ENCODE measurements at regions not wholly inside any gene's neighbourhood (a gene's known extent, or its start where the extent isn't known, plus 50 kb on each side); places are given as distances from the start of the nearest gene placed in this dataset.

- Histone ChIP-seq H2AFZ (ENCODE audit: low read depth, low read length) (no peak overlapping the region), H3K9me3 (ENCODE audit: low read length) (no peaks in the 10 kb centered on the region), H3K36me3 (ENCODE audit: insufficient read depth, low read length) (no peaks in the 10 kb centered on the region), H3K27me3 (ENCODE audit: insufficient read depth, low read length) (no peaks in the 10 kb centered on the region), H3K4me1 (ENCODE audit: insufficient read depth, low read length) (no peaks in the 10 kb centered on the region), H3K4me3 (ENCODE audit: low read length) (no peak overlapping the region)
Measured at GRCh38 chr9:99621040-99621439, 200.6 kb upstream of the NR4A3 start.

- H3K27me3 ChIP-seq (ENCODE audit: insufficient read depth, low read length): no peaks in the 10 kb centered on the region
- H2AFZ ChIP-seq (ENCODE audit: low read depth, low read length): no peak overlapping the region
- no peak overlapping the region for H3K4me3 ChIP-seq (ENCODE audit: low read length)
- no peaks in the 10 kb centered on the region for H3K36me3 ChIP-seq (ENCODE audit: insufficient read depth, low read length)
- no peaks in the 10 kb centered on the region for H3K4me1 ChIP-seq (ENCODE audit: insufficient read depth, low read length)
- no peaks in the 10 kb centered on the region for H3K9me3 ChIP-seq (ENCODE audit: low read length)
Measured at GRCh38 chr9:99622679-99623078, 199.0 kb upstream of the NR4A3 start.

GRCh38 chr9:99623780-99624364 lies 197.8 kb upstream of the NR4A3 start:
- Histone ChIP-seq H3K27me3 (ENCODE audit: insufficient read depth, low read length) (no peaks in the 10 kb centered on the region), H3K4me1 (ENCODE audit: insufficient read depth, low read length) (no peaks in the 10 kb centered on the region), H2AFZ (ENCODE audit: low read depth, low read length) (no peak overlapping the region), H3K4me3 (ENCODE audit: low read length) (no peak overlapping the region), H3K36me3 (ENCODE audit: insufficient read depth, low read length) (no peaks in the 10 kb centered on the region), H3K9me3 (ENCODE audit: low read length) (no peaks in the 10 kb centered on the region)

- Histone ChIP-seq H3K4me1 (ENCODE audit: insufficient read depth, low read length) (no peaks in the 10 kb centered on the region), H3K9me3 (ENCODE audit: low read length) (no peaks in the 10 kb centered on the region), H2AFZ (ENCODE audit: low read depth, low read length) (no peak overlapping the region), H3K36me3 (ENCODE audit: insufficient read depth, low read length) (no peaks in the 10 kb centered on the region), H3K27me3 (ENCODE audit: insufficient read depth, low read length) (no peaks in the 10 kb centered on the region), H3K4me3 (ENCODE audit: low read length) (no peak overlapping the region)
Measured at GRCh38 chr9:99624499-99625233, 197.0 kb upstream of the NR4A3 start.

GRCh38 chr9:99626426-99626825 lies 195.3 kb upstream of the NR4A3 start:
- H3K36me3 ChIP-seq (ENCODE audit: insufficient read depth, low read length): no peaks in the 10 kb centered on the region
- H3K4me1 ChIP-seq (ENCODE audit: insufficient read depth, low read length): no peaks in the 10 kb centered on the region
- no peaks in the 10 kb centered on the region for H3K27me3 ChIP-seq (ENCODE audit: insufficient read depth, low read length)
- no peaks in the 10 kb centered on the region for H3K9me3 ChIP-seq (ENCODE audit: low read length)
- no peak overlapping the region for H2AFZ ChIP-seq (ENCODE audit: low read depth, low read length)
- H3K4me3 ChIP-seq (ENCODE audit: low read length): no peak overlapping the region

GRCh38 chr9:99628285-99628684 lies 193.4 kb upstream of the NR4A3 start:
- no peaks in the 10 kb centered on the region for H3K27me3 ChIP-seq (ENCODE audit: insufficient read depth, low read length)
- no peaks in the 10 kb centered on the region for H3K36me3 ChIP-seq (ENCODE audit: insufficient read depth, low read length)
- no peak overlapping the region for H3K4me3 ChIP-seq (ENCODE audit: low read length)
- no peak overlapping the region for H2AFZ ChIP-seq (ENCODE audit: low read depth, low read length)
- H3K9me3 ChIP-seq (ENCODE audit: low read length): no peaks in the 10 kb centered on the region
- no peaks in the 10 kb centered on the region for H3K4me1 ChIP-seq (ENCODE audit: insufficient read depth, low read length)

- Histone ChIP-seq H3K27me3 (ENCODE audit: insufficient read depth, low read length) (no peaks in the 10 kb centered on the region), H3K4me1 (ENCODE audit: insufficient read depth, low read length) (no peaks in the 10 kb centered on the region), H3K9me3 (ENCODE audit: low read length) (no peaks in the 10 kb centered on the region), H3K4me3 (ENCODE audit: low read length) (no peak overlapping the region), H3K36me3 (ENCODE audit: insufficient read depth, low read length) (no peaks in the 10 kb centered on the region), H2AFZ (ENCODE audit: low read depth, low read length) (no peak overlapping the region)
Measured at GRCh38 chr9:99628849-99629620, 192.7 kb upstream of the NR4A3 start.

GRCh38 chr9:99632349-99633038 lies 189.2 kb upstream of the NR4A3 start:
- Histone ChIP-seq H3K27me3 (ENCODE audit: insufficient read depth, low read length) (no peaks in the 10 kb centered on the region), H3K9me3 (ENCODE audit: low read length) (no peaks in the 10 kb centered on the region)

GRCh38 chr9:99633265-99633664 lies 188.4 kb upstream of the NR4A3 start:
- no peak overlapping the region for H3K4me3 ChIP-seq (ENCODE audit: low read length)

More at GRCh38 chr9:99632349-99633038, 189.2 kb upstream of the NR4A3 start:
- H3K4me1 ChIP-seq (ENCODE audit: insufficient read depth, low read length): no peaks in the 10 kb centered on the region
- H2AFZ ChIP-seq (ENCODE audit: low read depth, low read length): no peak overlapping the region
- H3K36me3 ChIP-seq (ENCODE audit: insufficient read depth, low read length): no peaks in the 10 kb centered on the region
- no peak overlapping the region for H3K4me3 ChIP-seq (ENCODE audit: low read length)

GRCh38 chr9:99634186-99634585 lies 187.5 kb upstream of the NR4A3 start:
- no peaks in the 10 kb centered on the region for H3K27me3 ChIP-seq (ENCODE audit: insufficient read depth, low read length)
- no peak overlapping the region for H3K4me3 ChIP-seq (ENCODE audit: low read length)
- H3K9me3 ChIP-seq (ENCODE audit: low read length): no peaks in the 10 kb centered on the region
- H2AFZ ChIP-seq (ENCODE audit: low read depth, low read length): no peak overlapping the region
- H3K36me3 ChIP-seq (ENCODE audit: insufficient read depth, low read length): no peaks in the 10 kb centered on the region
- no peaks in the 10 kb centered on the region for H3K4me1 ChIP-seq (ENCODE audit: insufficient read depth, low read length)

More at GRCh38 chr9:99633265-99633664, 188.4 kb upstream of the NR4A3 start:
- H3K27me3 ChIP-seq (ENCODE audit: insufficient read depth, low read length): no peaks in the 10 kb centered on the region
- no peaks in the 10 kb centered on the region for H3K36me3 ChIP-seq (ENCODE audit: insufficient read depth, low read length)
- no peak overlapping the region for H2AFZ ChIP-seq (ENCODE audit: low read depth, low read length)
- H3K9me3 ChIP-seq (ENCODE audit: low read length): no peaks in the 10 kb centered on the region
- H3K4me1 ChIP-seq (ENCODE audit: insufficient read depth, low read length): no peaks in the 10 kb centered on the region

GRCh38 chr9:99635032-99635431 lies 186.7 kb upstream of the NR4A3 start:
- Histone ChIP-seq H2AFZ (ENCODE audit: low read depth, low read length) (no peak overlapping the region), H3K9me3 (ENCODE audit: low read length) (no peaks in the 10 kb centered on the region), H3K4me3 (ENCODE audit: low read length) (no peak overlapping the region), H3K27me3 (ENCODE audit: insufficient read depth, low read length) (no peaks in the 10 kb centered on the region), H3K36me3 (ENCODE audit: insufficient read depth, low read length) (no peaks in the 10 kb centered on the region), H3K4me1 (ENCODE audit: insufficient read depth, low read length) (no peaks in the 10 kb centered on the region)

- no peaks in the 10 kb centered on the region for H3K36me3 ChIP-seq (ENCODE audit: insufficient read depth, low read length)
- H3K9me3 ChIP-seq (ENCODE audit: low read length): peaks cover 2% of the 10 kb centered on the region
- H3K4me3 ChIP-seq (ENCODE audit: low read length): no peak overlapping the region
- no peak overlapping the region for H2AFZ ChIP-seq (ENCODE audit: low read depth, low read length)
- no peaks in the 10 kb centered on the region for H3K4me1 ChIP-seq (ENCODE audit: insufficient read depth, low read length)
- no peaks in the 10 kb centered on the region for H3K27me3 ChIP-seq (ENCODE audit: insufficient read depth, low read length)
Measured at GRCh38 chr9:99637641-99638040, 184.0 kb upstream of the NR4A3 start.

GRCh38 chr9:99638971-99639370 lies 182.7 kb upstream of the NR4A3 start:
- no peaks in the 10 kb centered on the region for H3K27me3 ChIP-seq (ENCODE audit: insufficient read depth, low read length)
- H3K36me3 ChIP-seq (ENCODE audit: insufficient read depth, low read length): no peaks in the 10 kb centered on the region
- H2AFZ ChIP-seq (ENCODE audit: low read depth, low read length): no peak overlapping the region
- peaks cover 2% of the 10 kb centered on the region for H3K9me3 ChIP-seq (ENCODE audit: low read length)
- no peak overlapping the region for H3K4me3 ChIP-seq (ENCODE audit: low read length)
- no peaks in the 10 kb centered on the region for H3K4me1 ChIP-seq (ENCODE audit: insufficient read depth, low read length)

Data from neuron (in vitro differentiated cells).